ENCODE measurements at regions not wholly inside any gene's neighbourhood (a gene's known extent, or its start where the extent isn't known, plus 50 kb on each side); places are given as distances from the start of the nearest gene placed in this dataset.
"Not testable (repeated sequence)": the region's sequence is repeated elsewhere in the genome, so short reads cannot be mapped to it uniquely, and the experiment has no call there.

- ATAC-seq; intact Hi-C loops (cut with DNase I); DNase-seq (ENCODE audit: low spot score): not testable (repeated sequence)
These were observed 411.6 kb upstream of the RORB start for GRCh38 chr9:74085384-74086037.

- intact Hi-C loops (cut with DNase I); ATAC-seq; DNase-seq (ENCODE audit: low spot score): not testable (repeated sequence)
These were observed 406.2 kb upstream of the RORB start for GRCh38 chr9:74090921-74091320.

GRCh38 chr9:74092491-74092834, 404.7 kb upstream of the RORB start:
- no peak for DNase-seq (ENCODE audit: low spot score)
- intact Hi-C loops (cut with DNase I): no loop called here
- ATAC-seq: no peak

- ATAC-seq; DNase-seq (ENCODE audit: low spot score): not testable (repeated sequence)
These were observed 403.1 kb upstream of the RORB start for GRCh38 chr9:74094037-74094436.

GRCh38 chr9:74094766-74095165, 402.4 kb upstream of the RORB start:
- intact Hi-C loops (cut with DNase I): no loop called here
- DNase-seq (ENCODE audit: low spot score): no peak
- no peak for ATAC-seq

More at GRCh38 chr9:74094037-74094436, 403.1 kb upstream of the RORB start:
- intact Hi-C loops (cut with DNase I): not testable (repeated sequence)

- DNase-seq (ENCODE audit: low spot score) (no peak), ATAC-seq (no peak)
- intact Hi-C loops (cut with DNase I): no loop called here
These were observed 401.2 kb upstream of the RORB start for GRCh38 chr9:74095925-74096324.

GRCh38 chr9:74096420-74096819, 400.7 kb upstream of the RORB start:
- ATAC-seq: no peak
- intact Hi-C loops (cut with DNase I): no loop called here

GRCh38 chr9:74100042-74100441, 397.1 kb upstream of the RORB start:
- intact Hi-C loops (cut with DNase I): no loop called here
- ATAC-seq: no peak

More at GRCh38 chr9:74096420-74096819, 400.7 kb upstream of the RORB start:
- no peak for DNase-seq (ENCODE audit: low spot score)

GRCh38 chr9:74102148-74102547, 395.0 kb upstream of the RORB start:
- intact Hi-C loops (cut with DNase I); DNase-seq (ENCODE audit: low spot score); ATAC-seq: not testable (repeated sequence)

More at GRCh38 chr9:74100042-74100441, 397.1 kb upstream of the RORB start:
- no peak for DNase-seq (ENCODE audit: low spot score)

GRCh38 chr9:74102702-74103101, 394.4 kb upstream of the RORB start:
- no peak for DNase-seq (ENCODE audit: low spot score)
- no peak for ATAC-seq
- intact Hi-C loops (cut with DNase I): no loop called here

GRCh38 chr9:74107692-74108091, 389.4 kb upstream of the RORB start:
- no peak for DNase-seq (ENCODE audit: low spot score)
- intact Hi-C loops (cut with DNase I): no loop called here
- no peak for ATAC-seq

GRCh38 chr9:74115976-74116375, 381.2 kb upstream of the RORB start:
- no peak for ATAC-seq

GRCh38 chr9:74117151-74117550, 380.0 kb upstream of the RORB start:
- no peak for ATAC-seq
- DNase-seq (ENCODE audit: low spot score): no peak
- intact Hi-C loops (cut with DNase I): no loop called here

More at GRCh38 chr9:74115976-74116375, 381.2 kb upstream of the RORB start:
- no peak for DNase-seq (ENCODE audit: low spot score)
- intact Hi-C loops (cut with DNase I): no loop called here

- ATAC-seq (no peak), DNase-seq (ENCODE audit: low spot score) (no peak)
- intact Hi-C loops (cut with DNase I): no loop called here
These were observed 379.4 kb upstream of the RORB start for GRCh38 chr9:74117731-74118130.

- ATAC-seq: no peak
- intact Hi-C loops (cut with DNase I): no loop called here
- no peak for DNase-seq (ENCODE audit: low spot score)
These were observed 377.1 kb upstream of the RORB start for GRCh38 chr9:74120061-74120460.

- DNase-seq (ENCODE audit: low spot score) (no peak), ATAC-seq (no peak)
- intact Hi-C loops (cut with DNase I): no loop called here
These were observed 376.7 kb upstream of the RORB start for GRCh38 chr9:74120470-74120869.

GRCh38 chr9:74122216-74122615, 374.9 kb upstream of the RORB start:
- ATAC-seq: no peak
- intact Hi-C loops (cut with DNase I): no loop called here
- DNase-seq (ENCODE audit: low spot score): no peak

- no peak for ATAC-seq
- intact Hi-C loops (cut with DNase I): no loop called here
These were observed 374.5 kb upstream of the RORB start for GRCh38 chr9:74122661-74123060.

GRCh38 chr9:74125941-74126340, 371.2 kb upstream of the RORB start:
- intact Hi-C loops (cut with DNase I): no loop called here
- DNase-seq (ENCODE audit: low spot score) (no peak), ATAC-seq (no peak)

More at GRCh38 chr9:74122661-74123060, 374.5 kb upstream of the RORB start:
- DNase-seq (ENCODE audit: low spot score): no peak

GRCh38 chr9:74132986-74133385, 364.1 kb upstream of the RORB start:
- DNase-seq (ENCODE audit: low spot score) (no peak), ATAC-seq (no peak)
- intact Hi-C loops (cut with DNase I): no loop called here

- intact Hi-C loops (cut with DNase I): no loop called here
- ATAC-seq (no peak), DNase-seq (ENCODE audit: low spot score) (no peak)
These were observed 363.2 kb upstream of the RORB start for GRCh38 chr9:74133921-74134320.
